ELF-1 (cell line): ENCODE measurements at regions not wholly inside any gene's neighbourhood (a gene's known extent, or its start where the extent isn't known, plus 50 kb on each side); places are given as distances from the start of the nearest gene placed in this dataset.
"Not testable (repeated sequence)": the region's sequence is repeated elsewhere in the genome, so short reads cannot be mapped to it uniquely, and the experiment has no call there.

ENCODE experiments used
- DNase-seq: peaks from one replicate; pipeline ENCODE4 v3.0.0-alpha.2; 2016; ENCODE audit warnings: low read depth, low spot score

- DNase-seq = no peak
These were observed 260.7 kb downstream of the PLOD2 start for GRCh38 chr3:145900056-145900829.

- DNase-seq = no peak
These were observed 258.8 kb downstream of the PLOD2 start for GRCh38 chr3:145902166-145902565.

- DNase-seq = no peak
These were observed 257.4 kb downstream of the PLOD2 start for GRCh38 chr3:145903472-145904013.

- no peak for DNase-seq
These were observed 256.8 kb downstream of the PLOD2 start for GRCh38 chr3:145904138-145904537.

- DNase-seq = no peak
These were observed 254.7 kb downstream of the PLOD2 start for GRCh38 chr3:145906301-145906700.

- DNase-seq = no peak
These were observed 254.2 kb downstream of the PLOD2 start for GRCh38 chr3:145906755-145907154.

GRCh38 chr3:145911016-145911415 lies 250.0 kb downstream of the PLOD2 start:
- DNase-seq = no peak

- no peak for DNase-seq
These were observed 245.2 kb downstream of the PLOD2 start for GRCh38 chr3:145915787-145916186.

- DNase-seq = not testable (repeated sequence)
These were observed 233.2 kb downstream of the PLOD2 start for GRCh38 chr3:145927736-145928135.

GRCh38 chr3:145936971-145937370 lies 224.0 kb downstream of the PLOD2 start:
- DNase-seq = no peak

- no peak for DNase-seq
These were observed 221.6 kb downstream of the PLOD2 start for GRCh38 chr3:145939431-145939830.

GRCh38 chr3:145942052-145942451 lies 218.9 kb downstream of the PLOD2 start:
- no peak for DNase-seq

- DNase-seq = no peak
These were observed 217.0 kb downstream of the PLOD2 start for GRCh38 chr3:145943952-145944351.

- DNase-seq = no peak
These were observed 209.5 kb downstream of the PLOD2 start for GRCh38 chr3:145951441-145951840.

GRCh38 chr3:145952536-145952935 lies 208.4 kb downstream of the PLOD2 start:
- no peak for DNase-seq

- no peak for DNase-seq
These were observed 207.7 kb downstream of the PLOD2 start for GRCh38 chr3:145953316-145953715.

- no peak for DNase-seq
These were observed 201.4 kb downstream of the PLOD2 start for GRCh38 chr3:145959457-145960088.

- no peak for DNase-seq
These were observed 197.9 kb downstream of the PLOD2 start for GRCh38 chr3:145963111-145963510.

GRCh38 chr3:145967043-145967442 lies 193.9 kb downstream of the PLOD2 start:
- DNase-seq = no peak

GRCh38 chr3:145971186-145971585 lies 189.8 kb downstream of the PLOD2 start:
- DNase-seq = no peak

- no peak for DNase-seq
These were observed 188.1 kb downstream of the PLOD2 start for GRCh38 chr3:145972851-145973250.

- no peak for DNase-seq
These were observed 179.9 kb downstream of the PLOD2 start for GRCh38 chr3:145981056-145981455.

- no peak for DNase-seq
These were observed 177.9 kb downstream of the PLOD2 start for GRCh38 chr3:145983101-145983500.
